NCI-H128 (cell line): ENCODE measurements at regions not wholly inside any gene's neighbourhood (a gene's known extent, or its start where the extent isn't known, plus 50 kb on each side); places are given as distances from the start of the nearest gene placed in this dataset.

ENCODE experiments used
- DNase-seq: peaks from one replicate; lab custom pipeline; 2025; ENCODE audit not compliant: unreplicated experiment; lab: John Stamatoyannopoulos, UW

- DNase-seq = no peak
Observed at GRCh38 chr13:44318161-44318560, 55.5 kb upstream of the SERP2 start.

GRCh38 chr13:44320611-44321010, 53.0 kb upstream of the SERP2 start:
- no peak for DNase-seq

DNA sequence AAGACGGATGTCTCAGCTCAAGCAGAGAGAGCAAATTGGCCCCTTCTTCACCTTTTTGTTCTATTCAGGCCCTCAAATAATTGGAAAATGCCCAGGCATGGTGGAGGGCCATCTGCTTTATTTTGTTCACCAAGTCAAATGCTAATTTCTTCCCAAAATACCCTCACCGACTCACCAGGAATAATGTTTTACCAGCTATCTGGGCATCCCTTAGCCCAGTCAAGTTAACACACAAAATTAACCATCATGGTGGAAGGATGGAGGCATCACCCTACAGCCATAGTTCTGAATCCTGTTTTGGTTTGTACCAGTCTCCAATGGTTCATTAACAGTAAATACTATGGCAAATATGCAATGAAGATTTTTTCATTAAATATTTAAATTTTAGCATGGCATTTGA, 51.7 kb upstream of the SERP2 start:
- DNase-seq = no peak

GRCh38 chr13:44322928-44323327, 50.7 kb upstream of the SERP2 start:
- DNase-seq = no peak

- DNase-seq = no peak
Observed at GRCh38 chr13:44323754-44324153, 49.9 kb upstream of the SERP2 start.
